Lower leg skin (tissue), 3 donors: ENCODE measurements at regions not wholly inside any gene's neighbourhood (a gene's known extent, or its start where the extent isn't known, plus 50 kb on each side); places are given as distances from the start of the nearest gene placed in this dataset.

Source experiments
- POLR2A ChIP-seq, 2 donors: fragments of 450-650 bp; IDR thresholded peaks; one replicate each; pipeline ENCODE4 v1.6.1; 2016 to 2017; ENCODE audit warnings: antibody characterized with exemption in 2 of 2, mild to moderate bottlenecking in 1 of 2, moderate library complexity in 1 of 2
- TF ChIP-seq, protein P1 (sequence below), 3 donors: fragments of 450-650 bp; IDR thresholded peaks; one replicate each; pipeline ENCODE4 v1.5.1; 2016; ENCODE audit warnings: antibody characterized with exemption in 3 of 3, mild to moderate bottlenecking in 3 of 3, moderate library complexity in 2 of 3

- TF ChIP-seq, protein P1, sequence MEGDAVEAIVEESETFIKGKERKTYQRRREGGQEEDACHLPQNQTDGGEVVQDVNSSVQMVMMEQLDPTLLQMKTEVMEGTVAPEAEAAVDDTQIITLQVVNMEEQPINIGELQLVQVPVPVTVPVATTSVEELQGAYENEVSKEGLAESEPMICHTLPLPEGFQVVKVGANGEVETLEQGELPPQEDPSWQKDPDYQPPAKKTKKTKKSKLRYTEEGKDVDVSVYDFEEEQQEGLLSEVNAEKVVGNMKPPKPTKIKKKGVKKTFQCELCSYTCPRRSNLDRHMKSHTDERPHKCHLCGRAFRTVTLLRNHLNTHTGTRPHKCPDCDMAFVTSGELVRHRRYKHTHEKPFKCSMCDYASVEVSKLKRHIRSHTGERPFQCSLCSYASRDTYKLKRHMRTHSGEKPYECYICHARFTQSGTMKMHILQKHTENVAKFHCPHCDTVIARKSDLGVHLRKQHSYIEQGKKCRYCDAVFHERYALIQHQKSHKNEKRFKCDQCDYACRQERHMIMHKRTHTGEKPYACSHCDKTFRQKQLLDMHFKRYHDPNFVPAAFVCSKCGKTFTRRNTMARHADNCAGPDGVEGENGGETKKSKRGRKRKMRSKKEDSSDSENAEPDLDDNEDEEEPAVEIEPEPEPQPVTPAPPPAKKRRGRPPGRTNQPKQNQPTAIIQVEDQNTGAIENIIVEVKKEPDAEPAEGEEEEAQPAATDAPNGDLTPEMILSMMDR (IDR thresholded peaks at IDR 0.05): no peak
- TF ChIP-seq POLR2A (IDR thresholded peaks at IDR 0.05): no peak
Measured at GRCh38 chr19:28558783-28559182, 654.2 kb downstream of the UQCRFS1 start.
